SK-MEL-5 (cell line): ENCODE measurements at regions not wholly inside any gene's neighbourhood (a gene's known extent, or its start where the extent isn't known, plus 50 kb on each side); places are given as distances from the start of the nearest gene placed in this dataset.

Source experiments
- DNase-seq: peaks from one replicate; pipeline ENCODE4 v3.0.0-alpha.2; 2016; ENCODE audit warnings: low read depth, low spot score
- in situ Hi-C: cut with HindIII; loops from 2 replicates; pipeline ENCODE4 v1.10.0; 2016; ENCODE audit warnings: low sequenced_read_pairs, high pct_unique_total_duplicates, low pct_unique_long_range_greater_than_20kb

DNA sequence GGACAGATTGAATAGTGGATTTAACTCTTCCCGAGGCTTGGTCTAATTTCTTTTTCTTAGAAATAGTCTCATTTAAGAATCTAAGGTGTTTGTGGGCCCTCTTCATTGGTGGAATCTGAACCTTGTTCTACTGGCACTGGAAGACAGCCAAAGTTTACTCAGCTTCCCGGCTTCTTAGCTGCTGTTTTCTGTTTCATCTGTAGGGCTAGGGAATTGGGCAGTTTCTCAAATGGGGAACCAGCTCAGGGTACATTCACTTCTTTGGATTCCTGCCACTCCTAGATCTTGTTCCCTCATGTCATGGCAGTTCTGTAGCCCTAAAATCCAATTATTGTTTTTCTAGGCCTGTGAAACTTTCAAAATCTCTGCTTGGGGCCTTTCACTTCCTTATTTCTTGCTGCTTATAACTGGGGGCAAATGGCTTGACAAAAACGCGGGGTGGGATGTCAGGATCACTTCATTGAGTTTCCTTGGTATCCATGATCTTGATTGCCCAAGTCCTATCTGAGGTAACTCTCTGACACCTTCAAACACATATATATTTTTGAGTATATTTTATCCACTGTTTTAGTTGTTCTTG is 985.0 kb downstream of the C4orf33 start:
- no peak for DNase-seq
- in situ Hi-C loops = no loop called here

DNA sequence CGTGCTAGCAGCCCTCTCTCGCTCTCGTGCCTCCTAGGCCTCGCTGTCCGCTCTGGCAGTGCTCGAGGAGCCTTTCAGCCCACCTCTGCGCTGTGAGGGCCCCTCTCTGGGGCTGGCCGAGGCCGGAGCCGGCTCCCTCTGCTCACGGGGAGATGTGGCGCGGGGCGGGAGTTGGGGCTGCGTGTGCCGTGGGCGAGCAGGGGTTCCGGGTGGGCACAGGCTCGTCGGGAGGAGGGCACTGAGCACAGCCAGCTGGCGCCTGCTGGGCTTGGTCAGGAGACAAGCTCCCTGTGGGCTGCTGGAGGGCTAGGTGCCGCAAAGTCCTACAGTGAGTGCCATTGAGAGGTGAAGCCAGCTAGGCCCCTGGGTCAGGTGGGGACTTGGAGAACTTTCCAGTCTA is 994.5 kb downstream of the C4orf33 start:
- in situ Hi-C loops = no loop called here
- DNase-seq = no peak

DNA sequence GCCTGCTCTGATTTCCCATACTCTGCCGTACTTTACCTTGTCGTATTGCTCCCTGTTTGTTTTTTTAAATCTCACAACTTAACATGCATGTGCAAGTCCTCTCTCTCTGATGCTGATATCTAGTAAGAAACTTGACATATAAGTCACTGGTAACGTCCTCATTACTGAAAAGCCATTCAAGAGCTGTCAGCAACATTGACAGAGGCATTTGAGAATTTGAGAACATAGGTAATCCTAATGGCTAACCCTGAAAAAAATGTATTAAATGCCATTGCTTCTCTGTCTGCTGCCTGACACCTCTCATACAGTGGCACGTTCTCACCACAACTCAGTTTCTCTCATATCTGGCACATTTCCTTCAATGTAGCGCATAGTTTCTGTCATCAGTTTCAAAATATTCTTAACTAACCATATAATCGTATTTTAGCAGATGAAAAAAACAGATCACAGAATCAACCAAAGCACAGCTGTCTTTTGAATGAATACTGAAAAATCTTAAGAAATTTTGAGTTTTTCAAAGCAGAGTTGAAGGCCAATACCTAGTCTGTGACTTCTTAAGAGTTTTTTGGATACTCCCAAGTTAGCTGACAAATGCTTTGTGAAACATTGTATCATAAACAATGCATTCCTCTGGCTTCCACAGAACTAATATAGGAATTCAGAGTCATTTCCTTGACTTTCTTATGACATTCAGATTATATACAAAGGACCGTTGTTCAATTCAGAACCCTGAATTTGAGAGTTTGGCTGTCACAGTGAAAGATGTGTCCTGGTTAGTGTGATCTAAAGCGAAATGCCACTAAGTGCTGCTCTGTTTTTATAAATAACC is 996.4 kb downstream of the C4orf33 start:
- DNase-seq = no peak

DNA sequence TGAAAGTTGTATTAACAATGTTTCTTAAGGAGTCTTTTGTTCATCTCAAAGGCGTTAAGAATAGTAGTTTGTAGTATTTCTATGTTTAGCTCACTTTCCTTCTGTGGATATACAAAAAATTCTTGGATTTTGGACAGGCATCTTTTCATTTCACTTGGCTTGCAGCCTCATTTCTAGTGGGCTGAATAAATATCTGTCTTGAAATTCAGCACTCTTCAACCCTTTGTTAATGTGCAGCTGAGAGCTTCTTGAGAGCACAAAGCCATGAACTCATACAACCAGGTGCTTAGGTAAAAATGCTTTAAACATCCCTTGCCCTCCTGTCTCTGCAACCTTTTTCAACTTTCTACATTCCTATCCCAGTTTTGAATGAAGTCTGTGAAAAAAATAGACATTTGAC is 1003.2 kb downstream of the C4orf33 start:
- in situ Hi-C loops = no loop called here

More for the DNA sequence above, 996.4 kb downstream of the C4orf33 start:
- in situ Hi-C loops = no loop called here

DNA sequence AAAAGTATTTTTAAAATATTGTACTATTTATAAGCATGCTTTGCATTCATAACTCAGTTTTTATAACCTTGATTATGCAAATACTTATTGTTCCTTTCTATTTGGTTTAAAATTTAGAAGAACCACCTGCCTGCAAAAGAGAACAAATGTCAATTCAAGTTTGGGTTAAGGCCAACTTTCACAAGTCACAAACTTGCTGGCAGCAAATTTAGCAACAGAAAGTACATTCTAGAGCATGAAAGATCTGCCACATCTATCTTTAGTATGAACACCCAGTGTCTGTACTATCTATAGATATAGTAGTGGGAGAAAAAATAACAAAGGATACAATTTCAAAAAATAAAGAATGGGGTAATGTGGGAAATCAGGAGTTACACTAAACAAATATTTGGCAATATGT is 1014.2 kb downstream of the C4orf33 start:
- no peak for DNase-seq
- in situ Hi-C loops = no loop called here

More for the DNA sequence above, 1003.2 kb downstream of the C4orf33 start:
- no peak for DNase-seq

DNA sequence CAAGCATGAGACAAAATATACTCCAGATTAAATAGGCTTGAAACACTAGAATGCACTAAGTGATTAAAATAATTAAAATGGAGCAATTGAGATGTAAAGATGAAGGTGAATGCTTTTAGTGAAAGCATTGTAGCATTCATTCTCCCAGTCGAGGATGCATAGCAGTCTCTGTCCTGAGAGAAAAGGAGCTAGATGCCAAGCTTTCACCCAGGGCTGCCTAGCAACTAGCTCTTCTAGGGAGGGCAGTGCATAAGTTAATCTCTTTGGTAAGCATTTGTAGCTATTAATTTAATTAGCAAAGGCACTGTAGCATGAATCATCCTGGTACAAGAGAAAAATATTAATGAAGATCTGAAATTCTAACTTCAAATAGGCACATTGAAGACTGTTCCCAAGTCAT is 1014.8 kb downstream of the C4orf33 start:
- in situ Hi-C loops = no loop called here

DNA sequence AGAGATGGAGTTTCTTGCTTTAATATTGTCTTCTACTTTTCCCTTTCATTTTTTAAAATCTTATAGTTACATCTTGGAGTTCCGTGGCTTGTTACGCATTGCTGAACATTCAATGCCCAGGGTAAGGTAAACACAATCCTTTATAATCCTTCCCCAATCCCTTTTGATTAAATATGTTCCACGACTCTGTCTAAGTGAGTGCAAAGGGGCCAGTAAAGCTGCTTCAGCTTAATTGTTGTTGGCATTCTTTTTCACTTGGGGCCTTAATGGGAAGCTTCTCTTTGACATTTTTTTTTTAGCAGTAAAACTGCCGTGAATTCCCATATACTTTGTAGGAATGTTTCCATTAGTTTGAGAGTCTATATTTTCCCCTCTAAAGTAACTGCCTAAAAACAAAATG is 1028.1 kb downstream of the C4orf33 start:
- DNase-seq = no peak
- in situ Hi-C loops = no loop called here

More for the DNA sequence above, 1014.8 kb downstream of the C4orf33 start:
- no peak for DNase-seq

DNA sequence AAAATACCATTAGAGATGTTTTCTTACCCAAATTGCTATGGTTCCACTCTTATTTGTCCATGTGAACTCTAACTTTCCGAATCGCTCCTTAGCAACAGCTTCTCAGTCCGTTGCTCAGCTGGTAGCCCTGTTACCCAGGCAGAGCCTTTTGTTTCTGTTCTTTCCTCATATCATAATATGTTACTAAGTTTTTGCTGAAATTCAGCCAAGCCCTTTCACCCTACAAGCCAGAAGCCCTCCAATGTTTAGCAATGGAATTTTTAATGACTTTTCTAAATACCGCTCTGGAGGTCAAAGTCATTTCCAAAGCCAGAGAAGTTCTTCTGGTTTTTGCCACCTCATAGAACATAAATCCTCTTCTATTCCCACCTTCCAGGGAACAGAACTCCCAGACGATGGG is 1029.5 kb downstream of the C4orf33 start:
- DNase-seq = no peak
- in situ Hi-C loops = no loop called here

DNA sequence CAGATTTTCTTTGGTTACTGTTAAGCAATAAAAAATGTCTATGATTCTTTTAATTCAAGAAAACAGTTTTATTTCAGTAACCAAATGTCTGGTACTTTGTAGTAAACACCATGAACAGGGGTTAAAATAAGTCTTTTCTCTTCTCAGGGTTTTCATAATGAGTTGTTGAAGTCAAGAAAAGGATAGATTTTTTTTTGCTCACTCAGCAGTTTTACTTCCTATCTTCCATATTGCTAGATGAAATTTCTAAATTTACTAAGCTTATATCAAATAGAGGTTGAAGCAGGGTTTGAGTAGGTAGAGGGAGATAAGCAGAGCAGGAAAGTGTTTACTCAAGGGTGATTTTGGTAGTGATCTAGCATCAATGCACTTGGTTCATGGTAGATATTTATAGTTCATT is 1031.3 kb downstream of the C4orf33 start:
- in situ Hi-C loops = no loop called here
- no peak for DNase-seq

DNA sequence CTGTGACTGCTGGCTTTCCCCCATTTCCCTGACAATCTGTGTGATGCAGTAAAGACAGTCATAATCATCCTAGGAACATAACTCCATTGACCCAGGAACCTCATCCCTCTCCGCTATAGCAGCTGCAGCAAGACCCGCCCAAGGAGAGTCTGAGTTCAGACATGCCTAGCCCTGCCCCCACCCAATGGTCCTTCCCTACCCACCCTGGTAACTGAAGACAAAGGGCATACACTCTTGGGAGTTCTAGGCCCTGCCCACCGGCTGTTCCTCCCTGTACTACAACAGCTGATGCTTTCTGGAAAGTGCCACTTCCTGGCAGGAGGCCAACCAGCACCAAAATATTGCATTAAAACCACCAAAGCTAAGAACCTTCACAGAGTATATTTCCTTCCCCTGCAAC is 1035.6 kb downstream of the C4orf33 start:
- in situ Hi-C loops = no loop called here

DNA sequence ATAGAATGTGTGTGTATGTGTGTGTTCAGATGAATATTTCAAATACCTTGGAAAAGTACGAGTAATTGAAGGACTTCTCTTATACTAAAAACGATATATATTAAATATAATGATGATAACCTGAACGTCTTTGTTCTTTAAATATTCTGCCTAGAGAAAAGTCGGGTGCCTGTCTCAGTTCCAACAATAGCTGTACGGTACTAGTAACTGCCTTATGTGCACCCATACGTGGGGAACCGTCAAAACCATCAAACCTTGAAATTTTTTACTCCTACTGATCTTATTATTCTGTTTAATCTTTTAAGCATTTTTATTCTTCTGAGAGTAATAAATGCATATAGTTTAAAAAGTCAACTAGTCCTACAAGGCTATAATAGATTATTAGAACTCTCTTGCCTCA is 1045.7 kb downstream of the C4orf33 start:
- in situ Hi-C loops = no loop called here
- DNase-seq = no peak

More for the DNA sequence above, 1035.6 kb downstream of the C4orf33 start:
- DNase-seq = no peak

DNA sequence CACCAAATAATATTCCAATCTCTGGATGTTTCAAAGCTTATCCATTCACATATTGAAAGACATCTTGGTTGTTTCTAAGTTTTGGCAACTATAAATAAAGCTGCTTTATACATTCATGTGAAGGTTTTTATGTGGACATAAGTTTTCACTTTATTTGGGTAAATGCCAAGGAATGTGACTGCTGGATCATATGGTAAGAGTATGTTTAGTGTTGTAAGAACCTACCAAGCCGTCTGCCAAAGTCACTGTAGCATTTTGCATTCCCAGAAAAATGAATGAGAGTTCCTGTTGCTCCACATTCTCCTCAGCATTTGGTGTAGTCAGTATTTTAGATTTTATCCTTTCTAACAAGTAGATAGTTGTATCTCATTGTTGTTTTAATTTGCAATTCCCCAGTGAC is 1047.7 kb downstream of the C4orf33 start:
- in situ Hi-C loops = no loop called here
- DNase-seq = no peak

DNA sequence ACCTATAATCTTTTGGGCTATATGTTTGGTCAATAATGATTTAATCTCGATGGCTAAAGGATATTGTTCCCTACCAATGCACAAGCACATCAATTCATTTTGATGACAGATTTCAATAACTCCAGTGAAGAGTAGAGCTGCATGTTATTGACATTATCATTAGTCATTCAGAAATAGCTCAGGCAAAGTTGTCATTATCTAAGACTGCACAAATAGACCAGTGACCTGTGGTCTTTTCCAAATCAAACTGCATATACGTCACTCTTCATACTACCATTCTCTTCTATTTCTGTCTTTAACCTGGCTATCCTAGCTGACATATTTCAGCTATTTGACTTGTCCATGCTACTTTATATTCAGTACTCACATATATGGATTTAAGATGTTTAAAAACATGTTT is 1050.8 kb downstream of the C4orf33 start:
- DNase-seq = no peak
- in situ Hi-C loops = no loop called here

DNA sequence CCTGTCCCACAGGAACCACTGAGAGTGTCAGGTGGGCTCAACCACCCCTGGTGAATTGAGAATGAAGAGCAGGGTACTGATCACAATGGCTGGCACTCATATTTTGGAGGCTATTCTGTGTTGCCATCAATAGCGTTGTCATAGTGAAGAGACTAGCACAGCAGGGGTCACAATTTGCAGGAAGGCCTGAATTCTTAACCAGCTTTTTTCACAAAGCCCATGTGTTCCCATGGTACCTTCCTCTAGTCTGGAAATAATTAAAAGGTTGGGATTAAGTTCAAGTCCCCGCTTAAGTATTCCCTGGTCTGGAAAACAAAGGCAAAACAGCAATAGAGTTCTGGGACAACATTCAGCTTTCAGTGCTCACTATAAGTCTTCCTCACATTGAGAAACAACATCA is 1051.7 kb downstream of the C4orf33 start:
- DNase-seq = no peak
- in situ Hi-C loops = no loop called here

DNA sequence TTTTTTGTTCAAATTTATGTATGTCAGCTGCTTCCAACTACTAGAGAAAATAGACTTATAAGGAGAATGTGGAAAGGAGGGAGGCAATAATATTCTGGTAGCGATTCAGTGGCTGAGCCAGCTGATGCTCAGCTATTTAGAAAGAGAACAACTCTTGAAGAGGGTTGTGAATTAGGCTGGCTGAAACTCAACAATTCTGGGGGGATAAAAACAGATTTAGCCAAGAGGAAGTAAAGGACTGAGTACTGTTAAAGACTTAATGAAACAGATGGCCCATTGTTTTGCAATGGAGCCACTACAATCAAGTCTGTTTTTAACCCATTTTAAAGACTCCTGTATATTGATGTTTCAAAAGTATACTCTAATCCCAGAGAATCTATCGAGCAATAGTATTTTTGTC is 1058.9 kb downstream of the C4orf33 start:
- no peak for DNase-seq
- in situ Hi-C loops = no loop called here

DNA sequence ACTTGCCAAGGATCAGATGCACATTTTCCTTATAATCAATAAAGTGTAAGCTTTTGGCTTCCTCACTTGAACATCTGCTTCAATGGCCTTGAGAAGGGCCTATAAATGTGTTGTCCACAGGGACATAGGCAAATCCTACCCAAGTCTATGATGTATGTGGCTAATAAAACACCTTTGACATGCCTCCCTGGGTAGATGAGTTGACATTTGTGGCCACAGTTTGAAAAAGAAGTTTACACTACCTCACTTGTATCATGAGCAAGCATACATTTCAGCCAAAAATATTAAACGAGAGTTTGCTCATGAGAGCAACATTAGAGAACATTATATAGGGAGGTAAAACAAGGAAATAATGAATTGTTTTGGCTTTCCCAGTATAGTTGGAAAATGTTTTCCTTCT is 1067.7 kb downstream of the C4orf33 start:
- in situ Hi-C loops = no loop called here
- no peak for DNase-seq

DNA sequence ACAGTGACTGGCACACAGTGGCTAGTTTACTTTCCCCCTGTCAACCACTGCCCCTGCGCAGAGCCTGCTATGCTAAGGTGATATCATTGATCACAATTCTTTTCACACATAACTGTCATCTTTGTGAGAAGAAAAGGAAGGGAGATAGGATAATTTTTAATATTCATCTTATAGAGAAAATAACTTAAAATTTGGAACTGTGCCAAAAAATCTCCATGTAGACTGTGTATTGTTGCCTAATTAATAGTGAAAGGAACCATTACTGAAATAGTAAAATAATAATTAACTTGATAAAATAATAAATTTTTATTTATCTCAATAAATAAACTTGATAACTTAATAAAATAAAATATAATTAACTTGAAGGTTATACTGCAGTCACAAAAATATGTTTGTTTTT is 1069.4 kb downstream of the C4orf33 start:
- in situ Hi-C loops = no loop called here
- no peak for DNase-seq

DNA sequence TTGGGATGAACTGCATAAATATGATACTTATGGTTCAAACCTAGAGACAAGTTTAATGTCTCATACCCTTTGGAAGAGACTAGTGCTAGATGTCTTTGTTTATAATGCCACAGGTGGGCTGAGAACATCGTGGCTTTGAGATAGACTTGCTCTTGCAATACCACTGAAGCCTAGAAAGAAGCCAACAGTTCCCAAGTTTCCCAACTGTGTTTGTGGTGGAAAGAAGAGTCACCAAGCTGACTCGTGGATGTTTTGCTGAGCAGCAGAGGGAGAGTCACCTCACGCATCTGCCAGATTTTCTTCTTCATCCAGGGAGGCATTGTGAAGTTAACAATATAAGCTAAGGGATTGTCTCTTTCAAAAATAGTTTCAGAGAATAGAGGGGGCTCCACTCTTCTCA is 1076.2 kb downstream of the C4orf33 start:
- no peak for DNase-seq
- in situ Hi-C loops = no loop called here

DNA sequence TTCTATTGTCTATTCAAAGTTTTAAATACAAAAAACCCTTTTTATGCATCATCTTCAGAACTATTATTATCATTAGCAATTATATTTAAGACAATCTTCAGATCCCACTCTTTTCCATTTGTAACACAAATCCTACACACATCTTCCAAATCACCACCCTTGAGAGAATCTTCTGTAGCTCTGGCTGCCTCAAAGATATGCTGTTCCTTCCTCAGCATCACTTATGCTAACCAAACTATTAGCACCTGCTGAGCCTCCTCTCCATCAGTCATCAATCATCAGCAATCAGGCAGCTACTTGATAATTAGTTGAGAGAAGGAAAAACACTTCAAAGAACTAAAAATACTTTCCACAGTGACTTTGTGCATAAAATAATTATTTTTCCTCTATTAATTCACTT is 1082.2 kb downstream of the C4orf33 start:
- DNase-seq = no peak
- in situ Hi-C loops = no loop called here
